ENCODE measurements at regions not wholly inside any gene's neighbourhood (a gene's known extent, or its start where the extent isn't known, plus 50 kb on each side); places are given as distances from the start of the nearest gene placed in this dataset.

DNA sequence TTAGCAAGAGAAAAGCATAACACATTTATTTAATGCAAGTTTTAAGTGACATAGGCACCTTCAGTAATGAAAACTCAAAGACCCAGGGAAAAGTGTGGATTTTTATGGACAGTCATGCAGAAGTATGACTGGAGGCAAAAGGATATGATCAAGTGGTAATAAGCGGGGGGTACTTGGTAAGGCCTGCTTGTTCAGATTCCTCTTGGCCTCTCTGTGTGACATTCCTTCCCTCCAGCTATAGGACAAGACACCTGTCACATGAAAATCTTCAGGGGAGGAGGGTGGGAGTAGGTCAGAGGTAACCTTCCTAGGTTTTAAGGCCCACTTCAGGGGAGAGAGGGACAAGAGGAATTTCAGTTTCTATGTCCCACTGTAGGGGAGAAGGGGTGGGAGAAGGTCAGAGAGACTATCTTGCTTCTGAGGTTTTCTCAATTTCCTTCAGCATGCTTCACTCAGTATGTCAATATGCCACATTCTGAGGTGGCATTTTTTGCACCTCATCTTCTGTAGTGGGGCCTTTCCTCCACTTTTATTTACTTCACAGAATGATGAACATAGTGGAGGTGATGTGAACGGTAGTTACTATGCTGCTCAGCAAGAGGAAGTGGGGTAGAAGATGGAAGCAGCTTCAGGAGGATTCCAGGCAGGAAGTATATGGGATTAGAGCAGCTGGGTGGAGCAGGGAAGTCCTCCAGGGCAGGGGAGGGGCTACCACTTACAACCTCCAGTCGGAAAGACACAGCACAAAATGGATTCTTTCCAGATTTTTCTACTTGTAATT is 73.2 kb upstream of the RFC3 start:
- TF ChIP-seq, protein P1, sequence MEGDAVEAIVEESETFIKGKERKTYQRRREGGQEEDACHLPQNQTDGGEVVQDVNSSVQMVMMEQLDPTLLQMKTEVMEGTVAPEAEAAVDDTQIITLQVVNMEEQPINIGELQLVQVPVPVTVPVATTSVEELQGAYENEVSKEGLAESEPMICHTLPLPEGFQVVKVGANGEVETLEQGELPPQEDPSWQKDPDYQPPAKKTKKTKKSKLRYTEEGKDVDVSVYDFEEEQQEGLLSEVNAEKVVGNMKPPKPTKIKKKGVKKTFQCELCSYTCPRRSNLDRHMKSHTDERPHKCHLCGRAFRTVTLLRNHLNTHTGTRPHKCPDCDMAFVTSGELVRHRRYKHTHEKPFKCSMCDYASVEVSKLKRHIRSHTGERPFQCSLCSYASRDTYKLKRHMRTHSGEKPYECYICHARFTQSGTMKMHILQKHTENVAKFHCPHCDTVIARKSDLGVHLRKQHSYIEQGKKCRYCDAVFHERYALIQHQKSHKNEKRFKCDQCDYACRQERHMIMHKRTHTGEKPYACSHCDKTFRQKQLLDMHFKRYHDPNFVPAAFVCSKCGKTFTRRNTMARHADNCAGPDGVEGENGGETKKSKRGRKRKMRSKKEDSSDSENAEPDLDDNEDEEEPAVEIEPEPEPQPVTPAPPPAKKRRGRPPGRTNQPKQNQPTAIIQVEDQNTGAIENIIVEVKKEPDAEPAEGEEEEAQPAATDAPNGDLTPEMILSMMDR (IDR thresholded peaks at IDR 0.05), result no peak
- no peak for TF ChIP-seq EP300 (IDR thresholded peaks at IDR 0.05)
- TF ChIP-seq POLR2A (IDR thresholded peaks at IDR 0.05), result no peak

Measured in ovary (tissue), 3 donors.